ENCODE measurements at regions not wholly inside any gene's neighbourhood (a gene's known extent, or its start where the extent isn't known, plus 50 kb on each side); places are given as distances from the start of the nearest gene placed in this dataset.

DNA sequence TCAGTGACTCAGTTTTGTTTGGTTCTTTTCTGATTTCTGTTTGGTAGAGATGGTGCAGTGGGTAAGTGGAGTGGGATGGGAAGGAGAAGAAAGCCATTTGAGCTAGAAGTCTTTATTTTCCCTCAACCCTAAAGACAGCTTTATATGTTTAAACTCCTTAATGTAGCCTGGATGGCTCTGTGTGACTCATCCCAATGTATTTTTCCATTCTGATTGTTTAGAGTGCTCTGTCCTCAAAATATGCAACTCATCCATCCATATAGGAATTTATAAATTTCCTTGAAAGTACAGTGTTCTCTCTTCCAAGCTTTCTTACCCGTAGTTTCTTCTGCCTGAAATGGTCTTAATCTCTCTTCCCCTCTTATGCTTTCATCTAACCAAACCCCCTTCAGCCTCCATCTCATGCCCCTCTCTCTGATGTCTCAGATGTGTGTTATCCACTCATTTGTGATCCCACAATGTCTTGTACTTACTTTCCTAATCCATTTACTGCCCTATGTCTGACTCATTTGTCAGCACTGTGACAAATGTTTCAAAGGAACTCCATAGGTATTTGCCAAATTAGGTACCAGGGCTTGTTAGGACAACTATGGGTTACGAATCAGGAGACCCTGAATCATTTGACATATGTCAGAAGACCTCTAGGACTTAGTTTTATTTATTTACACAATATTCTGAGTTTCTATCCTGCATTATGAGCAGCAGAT lies 217.5 kb upstream of the SGCD start:
- WGBS, 2 experiments (ENCODE audit: insufficient coverage in 2 of 2): 73 to 88% methylated on average over 1 of the region's 2 CpGs
- Histone ChIP-seq H3K9me3 (ENCODE audit: control insufficient read depth, low read length) (no peaks in the 10 kb centered on the region), H3K36me3 (ENCODE audit: control insufficient read depth, insufficient read depth, low read length) (no peaks in the 10 kb centered on the region), H3K4me3 (ENCODE audit: extremely low read depth, insufficient read depth, low read length, poor library complexity, severe bottlenecking) (no peak overlapping the region), H3K27ac (ENCODE audit: low read depth, low read length, severe bottlenecking) (no peak overlapping the region), H3K4me1 (ENCODE audit: control insufficient read depth, insufficient read depth, low read length, poor library complexity, severe bottlenecking) (no peaks in the 10 kb centered on the region)

- Histone ChIP-seq H3K9me3 (ENCODE audit: control insufficient read depth, low read length) (no peaks in the 10 kb centered on the region), H3K4me1 (ENCODE audit: control insufficient read depth, insufficient read depth, low read length, poor library complexity, severe bottlenecking) (no peaks in the 10 kb centered on the region), H3K36me3 (ENCODE audit: control insufficient read depth, insufficient read depth, low read length) (no peaks in the 10 kb centered on the region), H3K27ac (ENCODE audit: low read depth, low read length, severe bottlenecking) (no peak overlapping the region), H3K4me3 (ENCODE audit: extremely low read depth, insufficient read depth, low read length, poor library complexity, severe bottlenecking) (no peak overlapping the region)
- 83 to 100% methylated on average over 2 of the region's 4 CpGs for WGBS, 2 experiments (ENCODE audit: insufficient coverage in 2 of 2)
These were observed 207.3 kb upstream of the SGCD start for GRCh38 chr5:156119692-156120091.

GRCh38 chr5:156120777-156121176 lies 206.2 kb upstream of the SGCD start:
- no peak overlapping the region for H3K27ac ChIP-seq (ENCODE audit: low read depth, low read length, severe bottlenecking)
- H3K4me1 ChIP-seq (ENCODE audit: control insufficient read depth, insufficient read depth, low read length, poor library complexity, severe bottlenecking): no peaks in the 10 kb centered on the region
- WGBS, 2 experiments (ENCODE audit: insufficient coverage in 2 of 2): 90 to 91% methylated on average over 3 to 4 of the region's 4 CpGs
- H3K4me3 ChIP-seq (ENCODE audit: extremely low read depth, insufficient read depth, low read length, poor library complexity, severe bottlenecking): no peak overlapping the region
- H3K9me3 ChIP-seq (ENCODE audit: control insufficient read depth, low read length): no peaks in the 10 kb centered on the region
- no peaks in the 10 kb centered on the region for H3K36me3 ChIP-seq (ENCODE audit: control insufficient read depth, insufficient read depth, low read length)

DNA sequence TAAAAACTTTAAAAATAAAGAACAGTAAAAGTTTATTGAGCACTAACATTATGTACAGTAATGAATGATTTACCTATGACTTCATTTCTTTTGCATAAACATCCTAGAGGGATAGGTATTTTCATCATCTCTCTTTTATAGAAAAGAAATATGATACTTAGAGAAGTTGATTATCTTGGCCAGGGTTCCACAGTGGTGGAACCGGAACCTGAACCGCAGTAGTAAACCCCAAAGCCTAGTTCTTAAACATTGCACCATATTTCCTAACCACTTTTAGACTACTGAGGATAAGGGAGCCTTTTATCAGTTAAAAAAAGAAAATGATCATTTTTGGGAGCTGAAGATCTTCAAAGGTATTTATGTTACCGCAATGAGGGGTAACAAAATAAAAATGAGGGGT lies 205.7 kb upstream of the SGCD start:
- 83% methylated on average over 1 of the region's 3 CpGs; no CpG with 5 or more reads in 1 of the 2 experiments for WGBS, 2 experiments (ENCODE audit: insufficient coverage in 2 of 2)
- Histone ChIP-seq H3K9me3 (ENCODE audit: control insufficient read depth, low read length) (no peaks in the 10 kb centered on the region), H3K4me1 (ENCODE audit: control insufficient read depth, insufficient read depth, low read length, poor library complexity, severe bottlenecking) (no peaks in the 10 kb centered on the region), H3K4me3 (ENCODE audit: extremely low read depth, insufficient read depth, low read length, poor library complexity, severe bottlenecking) (no peak overlapping the region), H3K36me3 (ENCODE audit: control insufficient read depth, insufficient read depth, low read length) (no peaks in the 10 kb centered on the region), H3K27ac (ENCODE audit: low read depth, low read length, severe bottlenecking) (no peak overlapping the region)

DNA sequence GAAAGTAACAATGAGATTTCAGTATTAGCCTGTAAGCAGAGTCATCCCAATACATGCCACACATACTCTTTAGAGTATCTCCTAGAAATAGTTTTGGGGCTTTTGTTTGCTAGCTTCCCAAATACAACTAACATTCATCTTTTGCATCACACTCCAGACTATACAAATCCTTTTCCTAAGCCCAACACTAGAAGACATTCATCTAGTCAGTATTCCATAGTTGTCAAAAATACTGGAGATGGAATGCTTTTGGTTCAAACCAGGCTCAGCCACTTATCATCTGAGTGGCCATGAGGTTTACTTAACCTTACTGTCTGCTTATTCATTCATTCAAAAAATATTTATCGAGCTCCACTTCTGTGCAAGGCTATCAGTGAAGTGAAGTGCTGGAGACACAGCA lies 205.1 kb upstream of the SGCD start:
- WGBS, 2 experiments (ENCODE audit: insufficient coverage in 2 of 2): no CpG with 5 or more reads among the region's 1 CpG
- Histone ChIP-seq H3K36me3 (ENCODE audit: control insufficient read depth, insufficient read depth, low read length) (no peaks in the 10 kb centered on the region), H3K4me3 (ENCODE audit: extremely low read depth, insufficient read depth, low read length, poor library complexity, severe bottlenecking) (no peak overlapping the region), H3K27ac (ENCODE audit: low read depth, low read length, severe bottlenecking) (no peak overlapping the region), H3K4me1 (ENCODE audit: control insufficient read depth, insufficient read depth, low read length, poor library complexity, severe bottlenecking) (no peaks in the 10 kb centered on the region), H3K9me3 (ENCODE audit: control insufficient read depth, low read length) (no peaks in the 10 kb centered on the region)

DNA sequence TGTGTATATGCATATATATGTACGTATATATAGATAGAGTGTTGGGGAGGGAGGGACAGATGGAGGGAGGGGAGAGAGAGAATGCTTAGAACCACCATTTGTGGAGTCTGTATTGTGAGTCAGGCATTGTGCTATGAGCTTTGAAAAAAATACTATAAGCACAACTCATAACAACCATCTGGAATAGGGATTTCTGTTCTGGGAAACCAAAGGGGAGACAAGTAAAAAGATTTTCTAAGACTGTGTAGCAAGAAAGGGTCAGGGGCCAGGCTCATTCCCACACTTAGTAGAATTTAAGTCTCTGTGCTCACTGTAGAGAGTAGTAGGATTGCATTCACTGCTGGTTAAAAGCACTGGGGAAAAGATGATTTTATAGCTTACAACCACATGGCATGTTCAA lies 202.3 kb upstream of the SGCD start:
- no peak overlapping the region for H3K4me3 ChIP-seq (ENCODE audit: extremely low read depth, insufficient read depth, low read length, poor library complexity, severe bottlenecking)
- no peaks in the 10 kb centered on the region for H3K4me1 ChIP-seq (ENCODE audit: control insufficient read depth, insufficient read depth, low read length, poor library complexity, severe bottlenecking)
- no CpG with 5 or more reads among the region's 1 CpG for WGBS, 2 experiments (ENCODE audit: insufficient coverage in 2 of 2)
- H3K36me3 ChIP-seq (ENCODE audit: control insufficient read depth, insufficient read depth, low read length): no peaks in the 10 kb centered on the region
- H3K9me3 ChIP-seq (ENCODE audit: control insufficient read depth, low read length): no peaks in the 10 kb centered on the region
- no peak overlapping the region for H3K27ac ChIP-seq (ENCODE audit: low read depth, low read length, severe bottlenecking)

- H3K9me3 ChIP-seq (ENCODE audit: control insufficient read depth, low read length): no peaks in the 10 kb centered on the region
- no CpG with 5 or more reads among the region's 3 CpGs for WGBS, 2 experiments (ENCODE audit: insufficient coverage in 2 of 2)
- no peaks in the 10 kb centered on the region for H3K36me3 ChIP-seq (ENCODE audit: control insufficient read depth, insufficient read depth, low read length)
- no peak overlapping the region for H3K27ac ChIP-seq (ENCODE audit: low read depth, low read length, severe bottlenecking)
- no peak overlapping the region for H3K4me3 ChIP-seq (ENCODE audit: extremely low read depth, insufficient read depth, low read length, poor library complexity, severe bottlenecking)
- H3K4me1 ChIP-seq (ENCODE audit: control insufficient read depth, insufficient read depth, low read length, poor library complexity, severe bottlenecking): no peaks in the 10 kb centered on the region
These were observed 201.8 kb upstream of the SGCD start for GRCh38 chr5:156125118-156125517.

- no peaks in the 10 kb centered on the region for H3K9me3 ChIP-seq (ENCODE audit: control insufficient read depth, low read length)
- no peak overlapping the region for H3K4me3 ChIP-seq (ENCODE audit: extremely low read depth, insufficient read depth, low read length, poor library complexity, severe bottlenecking)
- no peaks in the 10 kb centered on the region for H3K36me3 ChIP-seq (ENCODE audit: control insufficient read depth, insufficient read depth, low read length)
- no peaks in the 10 kb centered on the region for H3K4me1 ChIP-seq (ENCODE audit: control insufficient read depth, insufficient read depth, low read length, poor library complexity, severe bottlenecking)
- WGBS, 2 experiments (ENCODE audit: insufficient coverage in 2 of 2): 80% methylated on average over 1 of the region's 1 CpG; no CpG with 5 or more reads in 1 of the 2 experiments
- H3K27ac ChIP-seq (ENCODE audit: low read depth, low read length, severe bottlenecking): no peak overlapping the region
These were observed 200.2 kb upstream of the SGCD start for GRCh38 chr5:156126716-156127115.

DNA sequence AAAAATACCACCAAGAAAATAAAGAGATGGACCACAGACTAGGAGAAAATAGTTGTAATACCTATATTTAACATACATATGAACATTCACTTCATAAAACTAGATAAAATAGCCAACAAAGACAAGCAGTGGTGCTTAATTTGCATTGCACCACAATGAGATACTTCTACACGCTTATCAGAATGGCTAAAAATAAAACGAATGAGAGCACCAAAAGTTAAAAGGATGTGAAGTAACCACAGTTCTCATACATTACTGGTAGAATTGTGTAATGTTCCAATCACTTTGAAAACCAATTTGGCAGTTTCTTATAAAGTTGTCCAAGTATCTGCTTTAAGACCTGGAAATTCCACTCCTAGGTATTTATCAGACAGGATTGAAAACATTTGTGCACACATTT lies 198.9 kb upstream of the SGCD start:
- Histone ChIP-seq H3K36me3 (ENCODE audit: control insufficient read depth, insufficient read depth, low read length) (no peaks in the 10 kb centered on the region), H3K4me3 (ENCODE audit: extremely low read depth, insufficient read depth, low read length, poor library complexity, severe bottlenecking) (no peak overlapping the region), H3K27ac (ENCODE audit: low read depth, low read length, severe bottlenecking) (no peak overlapping the region), H3K4me1 (ENCODE audit: control insufficient read depth, insufficient read depth, low read length, poor library complexity, severe bottlenecking) (no peaks in the 10 kb centered on the region), H3K9me3 (ENCODE audit: control insufficient read depth, low read length) (no peaks in the 10 kb centered on the region)
- 100% methylated on average over 1 of the region's 2 CpGs; no CpG with 5 or more reads in 1 of the 2 experiments for WGBS, 2 experiments (ENCODE audit: insufficient coverage in 2 of 2)

- H3K4me3 ChIP-seq (ENCODE audit: extremely low read depth, insufficient read depth, low read length, poor library complexity, severe bottlenecking): no peak overlapping the region
- no peaks in the 10 kb centered on the region for H3K4me1 ChIP-seq (ENCODE audit: control insufficient read depth, insufficient read depth, low read length, poor library complexity, severe bottlenecking)
- WGBS, 2 experiments (ENCODE audit: insufficient coverage in 2 of 2): 100% methylated on average over 1 of the region's 3 CpGs; no CpG with 5 or more reads in 1 of the 2 experiments
- no peak overlapping the region for H3K27ac ChIP-seq (ENCODE audit: low read depth, low read length, severe bottlenecking)
- no peaks in the 10 kb centered on the region for H3K36me3 ChIP-seq (ENCODE audit: control insufficient read depth, insufficient read depth, low read length)
- no peaks in the 10 kb centered on the region for H3K9me3 ChIP-seq (ENCODE audit: control insufficient read depth, low read length)
These were observed 192.7 kb upstream of the SGCD start for GRCh38 chr5:156134216-156134615.

- Histone ChIP-seq H3K27ac (ENCODE audit: low read depth, low read length, severe bottlenecking) (no peak overlapping the region), H3K9me3 (ENCODE audit: control insufficient read depth, low read length) (no peaks in the 10 kb centered on the region), H3K4me1 (ENCODE audit: control insufficient read depth, insufficient read depth, low read length, poor library complexity, severe bottlenecking) (no peaks in the 10 kb centered on the region), H3K4me3 (ENCODE audit: extremely low read depth, insufficient read depth, low read length, poor library complexity, severe bottlenecking) (no peak overlapping the region), H3K36me3 (ENCODE audit: control insufficient read depth, insufficient read depth, low read length) (no peaks in the 10 kb centered on the region)
- WGBS, 2 experiments (ENCODE audit: insufficient coverage in 2 of 2): 57% methylated on average over 1 of the region's 1 CpG; no CpG with 5 or more reads in 1 of the 2 experiments
These were observed 191.4 kb upstream of the SGCD start for GRCh38 chr5:156135531-156135930.
